HUES48 (cell line): ENCODE measurements at regions not wholly inside any gene's neighbourhood (a gene's known extent, or its start where the extent isn't known, plus 50 kb on each side); places are given as distances from the start of the nearest gene placed in this dataset.
A peak's percentile ranks its signal among the peaks of the same experiment; 100 is the strongest.
"Not testable (repeated sequence)": the region's sequence is repeated elsewhere in the genome, so short reads cannot be mapped to it uniquely, and the experiment has no call there.

Experiments
- H3K27ac ChIP-seq: one replicate; pipeline ENCODE4 v1.7.0; 2013; ENCODE audit warnings: low read depth, low read length, inconsistent platforms
- H3K27me3 ChIP-seq: 2 replicates; pipeline ENCODE4 v1.6.1; 2013; ENCODE audit warnings: mild to moderate bottlenecking, low read length; ENCODE audit not compliant: control insufficient read depth, insufficient read depth
- H3K36me3 ChIP-seq: 2 replicates; pipeline ENCODE4 v1.6.1; 2013; ENCODE audit warnings: low read length; ENCODE audit not compliant: control insufficient read depth, insufficient read depth
- H3K4me1 ChIP-seq: 2 replicates; pipeline ENCODE4 v1.6.1; 2013; ENCODE audit warnings: mild to moderate bottlenecking, low read length; ENCODE audit not compliant: control insufficient read depth, insufficient read depth
- H3K4me3 ChIP-seq: 2 replicates; pipeline ENCODE4 v1.5.1; 2013; ENCODE audit warnings: mild to moderate bottlenecking, low read depth, low read length
- H3K9ac ChIP-seq: 2 replicates; pipeline ENCODE4 v1.6.1; 2013; ENCODE audit warnings: mild to moderate bottlenecking, low read depth, low read length, moderate library complexity
- H3K9me3 ChIP-seq: 2 replicates; pipeline ENCODE4 v1.6.1; 2013; ENCODE audit warnings: low read length; ENCODE audit not compliant: control insufficient read depth, insufficient read depth

GRCh38 chr18:8935346-8935745 lies 167.2 kb upstream of the NDUFV2 start:
- Histone ChIP-seq H3K4me1 (peaks cover 40% of the 10 kb centered on the region), H3K9me3 (peaks cover 16% of the 10 kb centered on the region)
- H3K27ac ChIP-seq, H3K4me3 ChIP-seq, H3K9ac ChIP-seq, H3K36me3 ChIP-seq, H3K27me3 ChIP-seq: not testable (repeated sequence)

GRCh38 chr18:8936619-8937018 lies 165.9 kb upstream of the NDUFV2 start:
- Histone ChIP-seq H3K9ac (no peak overlapping the region; the same call in 1 of the 2 replicates), H3K27ac (peak overlapping the region; percentile 83), H3K9me3 (peaks cover 15% of the 10 kb centered on the region), H3K36me3 (no peaks in the 10 kb centered on the region), H3K27me3 (no peaks in the 10 kb centered on the region), H3K4me3 (no peak overlapping the region), H3K4me1 (peaks cover 32% of the 10 kb centered on the region)

- H3K27me3 ChIP-seq: no peaks in the 10 kb centered on the region
- H3K4me3 ChIP-seq: no peak overlapping the region
- H3K9me3 ChIP-seq: peaks cover 15% of the 10 kb centered on the region
- peaks cover 36% of the 10 kb centered on the region for H3K4me1 ChIP-seq
- no peaks in the 10 kb centered on the region for H3K36me3 ChIP-seq
- H3K9ac ChIP-seq: no peak overlapping the region; the same call in 1 of the 2 replicates
- H3K27ac ChIP-seq: peak overlapping the region; percentile 83
Observed at GRCh38 chr18:8937160-8938094, 165.1 kb upstream of the NDUFV2 start.

GRCh38 chr18:8938817-8939216 lies 163.7 kb upstream of the NDUFV2 start:
- no peaks in the 10 kb centered on the region for H3K27me3 ChIP-seq
- peak overlapping the region; percentile 83 for H3K27ac ChIP-seq
- H3K4me3 ChIP-seq: no peak overlapping the region
- H3K36me3 ChIP-seq: no peaks in the 10 kb centered on the region
- H3K4me1 ChIP-seq: peaks cover 43% of the 10 kb centered on the region
- H3K9ac ChIP-seq: no peak overlapping the region
- H3K9me3 ChIP-seq: peaks cover 1% of the 10 kb centered on the region

GRCh38 chr18:8942021-8942908 lies 160.2 kb upstream of the NDUFV2 start:
- Histone ChIP-seq H3K27me3 (no peaks in the 10 kb centered on the region), H3K4me3 (no peak overlapping the region), H3K9me3 (no peaks in the 10 kb centered on the region), H3K4me1 (peaks cover 44% of the 10 kb centered on the region), H3K27ac (no peak overlapping the region), H3K36me3 (no peaks in the 10 kb centered on the region), H3K9ac (no peak overlapping the region)

- Histone ChIP-seq H3K4me3 (no peak overlapping the region), H3K36me3 (no peaks in the 10 kb centered on the region), H3K4me1 (peaks cover 38% of the 10 kb centered on the region), H3K9ac (no peak overlapping the region), H3K27ac (no peak overlapping the region), H3K27me3 (no peaks in the 10 kb centered on the region), H3K9me3 (no peaks in the 10 kb centered on the region)
Observed at GRCh38 chr18:8942909-8943545, 159.5 kb upstream of the NDUFV2 start.

GRCh38 chr18:8943900-8944870 lies 158.3 kb upstream of the NDUFV2 start:
- Histone ChIP-seq H3K4me1 (peaks cover 39% of the 10 kb centered on the region), H3K27me3 (no peaks in the 10 kb centered on the region), H3K4me3 (no peak overlapping the region), H3K27ac (no peak overlapping the region), H3K9ac (no peak overlapping the region), H3K36me3 (no peaks in the 10 kb centered on the region), H3K9me3 (no peaks in the 10 kb centered on the region)

GRCh38 chr18:8944871-8945245 lies 157.6 kb upstream of the NDUFV2 start:
- Histone ChIP-seq H3K27me3 (no peaks in the 10 kb centered on the region), H3K36me3 (no peaks in the 10 kb centered on the region), H3K4me3 (no peak overlapping the region), H3K9me3 (no peaks in the 10 kb centered on the region), H3K4me1 (peaks cover 46% of the 10 kb centered on the region), H3K9ac (no peak overlapping the region), H3K27ac (no peak overlapping the region)

- H3K36me3 ChIP-seq: no peaks in the 10 kb centered on the region
- H3K27ac ChIP-seq: no peak overlapping the region
- peaks cover 46% of the 10 kb centered on the region for H3K4me1 ChIP-seq
- H3K9ac ChIP-seq: no peak overlapping the region
- no peak overlapping the region for H3K4me3 ChIP-seq
- H3K9me3 ChIP-seq: no peaks in the 10 kb centered on the region
- no peaks in the 10 kb centered on the region for H3K27me3 ChIP-seq
Observed at GRCh38 chr18:8945514-8945913, 157.0 kb upstream of the NDUFV2 start.
